Spinal cord (tissue), 9 donors: ENCODE measurements at regions not wholly inside any gene's neighbourhood (a gene's known extent, or its start where the extent isn't known, plus 50 kb on each side); places are given as distances from the start of the nearest gene placed in this dataset.
"Not testable (repeated sequence)": the region's sequence is repeated elsewhere in the genome, so short reads cannot be mapped to it uniquely, and the experiment has no call there.

ENCODE experiments used
- DNase-seq, 6 donors: peaks; one replicate each; pipeline versions ENCODE4 v3.0.0 to v3.0.0-alpha.2; 2013 to 2015; ENCODE audit warnings: low spot score in 6 of 6, low read depth in 4 of 6
- H3K27ac ChIP-seq: one replicate; pipeline ENCODE4 v1.5.1; 2013; ENCODE audit warnings: low read depth, low read length, control low read depth
- H3K27me3 ChIP-seq: one replicate; pipeline ENCODE4 v1.6.1; 2013; ENCODE audit warnings: low read length; ENCODE audit not compliant: control insufficient read depth, insufficient read depth
- H3K36me3 ChIP-seq: one replicate; pipeline ENCODE4 v1.6.1; 2013; ENCODE audit warnings: low read length; ENCODE audit not compliant: control insufficient read depth, insufficient read depth
- H3K4me1 ChIP-seq: one replicate; pipeline ENCODE4 v1.6.1; 2013; ENCODE audit warnings: low read length; ENCODE audit not compliant: control insufficient read depth, insufficient read depth
- H3K4me3 ChIP-seq: one replicate; pipeline ENCODE4 v1.5.1; 2013; ENCODE audit warnings: low read depth, low read length, control low read depth
- H3K9me3 ChIP-seq: one replicate; pipeline ENCODE4 v1.6.1; 2013; ENCODE audit warnings: low read length; ENCODE audit not compliant: control insufficient read depth, insufficient read depth
- WGBS: methylation state at CpG from one replicate; pipeline ENCODE4 v1.1.5; 2013; ENCODE audit warnings: missing lambda C conversion rate; ENCODE audit not compliant: insufficient coverage; 5-methylcytosine and 5-hydroxymethylcytosine counted together
- donor health status: healthy.

DNA sequence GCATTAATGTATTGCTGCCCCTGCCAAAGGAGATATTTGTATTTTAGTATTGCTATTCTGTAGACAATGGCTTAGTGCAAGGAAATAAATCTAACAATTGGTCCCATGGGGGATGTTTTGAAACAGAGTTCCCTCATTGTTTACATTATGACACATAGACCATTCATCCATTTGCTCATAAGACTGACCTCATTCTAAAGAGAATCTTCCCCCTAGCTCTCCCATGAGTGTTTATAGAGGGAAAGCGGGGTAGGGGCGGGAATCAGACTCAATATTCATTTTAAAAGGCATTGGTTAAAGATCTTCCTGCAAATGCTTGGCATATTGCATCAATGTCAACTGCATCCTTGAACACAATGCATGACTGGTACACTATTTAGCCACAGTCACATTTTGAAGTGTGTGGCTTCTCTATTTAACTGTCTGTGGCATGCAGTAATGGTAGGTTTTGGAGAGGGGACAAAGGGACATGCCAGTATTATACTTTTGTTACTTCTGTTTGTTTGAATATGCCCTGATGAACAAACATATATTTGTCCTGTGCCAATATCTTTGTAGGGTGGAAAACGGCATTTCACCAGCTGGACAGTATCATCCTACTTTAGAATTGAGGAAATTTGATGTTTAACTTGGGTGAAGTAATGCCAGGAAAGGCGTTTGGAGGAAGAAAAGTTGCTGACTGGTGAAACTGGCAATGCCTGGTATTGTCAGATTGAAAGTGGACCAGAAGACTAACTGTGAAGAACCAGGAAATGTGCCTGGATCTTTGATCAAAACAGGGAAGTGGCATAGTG, 84.1 kb upstream of the MEGF10 start:
- no peak overlapping the region for H3K27ac ChIP-seq
- H3K36me3 ChIP-seq: no peaks in the 10 kb centered on the region
- H3K4me3 ChIP-seq: no peak overlapping the region
- no peaks in the 10 kb centered on the region for H3K27me3 ChIP-seq
- peak in 2 of 6 donors; percentile 33 to 62 for DNase-seq
- 64% methylated on average over 2 of the region's 4 CpGs for WGBS
- H3K4me1 ChIP-seq: no peaks in the 10 kb centered on the region
- H3K9me3 ChIP-seq: no peaks in the 10 kb centered on the region

DNA sequence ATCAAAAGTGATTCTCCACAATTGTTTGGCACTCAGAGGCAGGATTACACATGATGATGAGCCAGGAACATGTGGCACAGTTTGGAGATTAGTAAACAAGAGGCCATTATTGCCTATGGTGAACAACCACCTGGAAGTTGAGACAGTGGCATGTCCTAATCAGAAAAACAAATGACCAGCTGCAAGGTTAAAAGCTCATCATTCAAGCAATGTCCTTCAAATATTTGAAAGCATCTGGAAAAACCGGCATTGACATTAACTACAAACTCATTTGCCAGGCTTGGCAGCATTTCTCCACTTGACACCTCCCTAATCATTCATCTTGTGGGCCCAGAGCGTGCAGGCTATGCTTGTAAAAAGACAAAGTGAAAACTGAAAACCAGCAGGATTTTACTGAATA, 80.6 kb upstream of the MEGF10 start:
- H3K27me3 ChIP-seq: no peaks in the 10 kb centered on the region
- H3K36me3 ChIP-seq: no peaks in the 10 kb centered on the region
- peak in 2 of 6 donors; percentile 21 to 77 for DNase-seq
- no peaks in the 10 kb centered on the region for H3K9me3 ChIP-seq
- H3K27ac ChIP-seq: no peak overlapping the region
- no peak overlapping the region for H3K4me3 ChIP-seq
- H3K4me1 ChIP-seq: no peaks in the 10 kb centered on the region
- WGBS: 36% methylated on average over 2 of the region's 2 CpGs

DNA sequence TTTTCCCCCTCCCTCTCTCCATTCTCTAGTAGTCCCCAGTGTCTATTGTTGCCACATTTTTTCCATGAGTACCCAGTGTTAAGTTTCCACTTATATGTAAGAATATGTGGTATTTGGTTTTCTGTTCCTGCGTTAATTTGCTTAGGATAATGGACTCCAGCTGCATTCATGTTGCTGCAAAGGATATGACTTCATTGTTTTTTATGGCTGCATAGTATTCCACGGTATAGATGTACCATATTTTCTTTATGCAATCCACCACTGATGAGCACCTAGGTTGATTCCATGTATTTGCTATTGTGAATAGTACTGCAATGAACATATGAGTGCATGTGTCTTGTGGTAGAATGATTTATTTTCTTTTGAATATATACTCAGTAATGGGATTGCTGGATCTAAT, 77.4 kb upstream of the MEGF10 start:
- Histone ChIP-seq H3K27me3 (no peaks in the 10 kb centered on the region), H3K4me3 (no peak overlapping the region), H3K9me3 (no peaks in the 10 kb centered on the region), H3K27ac (no peak overlapping the region), H3K4me1 (no peaks in the 10 kb centered on the region), H3K36me3 (no peaks in the 10 kb centered on the region)
- no CpG with 5 or more reads among the region's 2 CpGs for WGBS
- DNase-seq: no peak

DNA sequence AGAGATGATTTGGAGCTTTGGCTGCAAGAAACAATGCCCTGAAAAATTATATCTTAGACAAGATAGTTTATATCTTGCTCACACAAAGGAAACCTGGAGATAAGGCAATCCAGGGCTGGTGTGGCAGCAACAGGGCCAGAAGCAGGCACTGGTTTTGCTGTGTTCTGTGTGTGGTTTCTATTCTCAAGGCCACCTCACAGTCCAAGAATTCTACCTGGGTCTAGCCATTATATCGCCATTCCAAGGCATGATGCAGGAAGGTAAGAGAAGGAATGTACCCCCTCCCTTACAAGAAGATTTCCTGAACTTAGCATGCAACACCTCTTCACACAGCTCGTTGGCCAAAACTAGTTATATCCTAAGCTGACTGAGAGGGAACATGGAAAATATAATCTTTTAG, 74.5 kb upstream of the MEGF10 start:
- H3K27ac ChIP-seq: no peak overlapping the region
- no peak overlapping the region for H3K4me3 ChIP-seq
- no peaks in the 10 kb centered on the region for H3K4me1 ChIP-seq
- H3K27me3 ChIP-seq: no peaks in the 10 kb centered on the region
- WGBS: no CpG with 5 or more reads among the region's 2 CpGs
- no peak for DNase-seq
- no peaks in the 10 kb centered on the region for H3K36me3 ChIP-seq
- no peaks in the 10 kb centered on the region for H3K9me3 ChIP-seq

DNA sequence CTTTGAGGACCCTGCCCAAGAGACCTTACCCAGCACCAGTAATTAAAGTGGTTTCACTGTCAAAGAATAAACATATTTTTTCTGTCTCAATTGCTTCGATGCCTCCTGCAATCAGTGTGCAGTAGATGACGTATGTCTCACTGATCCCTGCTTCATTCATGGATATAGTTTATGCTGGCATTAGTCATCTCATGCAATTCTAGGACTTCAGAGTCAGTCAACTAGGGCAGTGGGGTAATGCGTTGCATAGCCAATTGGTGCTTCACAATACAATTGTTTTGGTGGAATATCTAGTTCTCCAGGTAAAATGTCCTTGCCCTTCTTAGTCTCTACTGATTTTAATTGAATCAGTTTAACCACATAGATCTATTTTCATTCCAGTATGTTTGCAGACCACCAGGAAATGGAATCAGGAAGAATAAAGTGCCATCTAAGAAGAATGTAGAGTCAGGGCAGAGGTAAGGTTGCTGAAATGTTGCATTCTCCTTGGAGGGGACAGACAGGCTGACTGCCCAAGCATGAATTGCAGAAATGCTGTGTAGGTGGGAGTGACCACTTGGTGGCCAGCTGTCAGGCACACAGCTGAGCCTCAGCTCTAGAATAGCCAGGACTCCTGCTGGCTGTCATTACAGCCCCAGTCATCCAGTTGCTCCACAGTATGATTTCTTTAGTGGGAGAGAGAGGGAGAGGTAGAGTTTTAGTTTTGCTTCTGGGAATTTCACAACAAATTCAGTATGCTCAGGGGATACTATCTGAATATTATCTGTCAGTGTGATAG, 73.5 kb upstream of the MEGF10 start:
- WGBS: no CpG with 5 or more reads among the region's 3 CpGs
- no peak for DNase-seq
- no peaks in the 10 kb centered on the region for H3K4me1 ChIP-seq
- no peak overlapping the region for H3K27ac ChIP-seq
- H3K4me3 ChIP-seq: no peak overlapping the region
- no peaks in the 10 kb centered on the region for H3K9me3 ChIP-seq
- H3K27me3 ChIP-seq: no peaks in the 10 kb centered on the region
- H3K36me3 ChIP-seq: no peaks in the 10 kb centered on the region

DNA sequence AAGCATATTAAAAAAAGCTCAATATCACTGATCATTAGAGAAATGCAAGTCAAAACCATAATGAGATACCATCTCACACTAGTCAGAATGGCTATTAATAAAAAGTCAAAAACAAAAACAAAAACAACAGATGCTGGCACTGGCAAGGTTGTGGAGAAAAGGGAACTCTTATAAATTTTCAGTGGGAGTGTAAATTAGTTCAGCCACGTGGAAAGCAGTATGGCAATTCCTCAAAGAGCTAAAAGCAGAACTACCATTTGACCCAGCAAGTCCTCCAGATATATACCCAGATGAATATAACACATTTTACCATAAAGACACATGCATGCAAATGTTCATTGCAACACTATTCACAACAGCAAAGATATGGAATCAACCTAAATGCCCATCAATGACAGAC, 68.7 kb upstream of the MEGF10 start:
- not testable (repeated sequence) for H3K27me3 ChIP-seq, DNase-seq, H3K4me1 ChIP-seq, H3K4me3 ChIP-seq, H3K27ac ChIP-seq, H3K36me3 ChIP-seq, H3K9me3 ChIP-seq
- WGBS: no CpG with 5 or more reads among the region's 1 CpG

DNA sequence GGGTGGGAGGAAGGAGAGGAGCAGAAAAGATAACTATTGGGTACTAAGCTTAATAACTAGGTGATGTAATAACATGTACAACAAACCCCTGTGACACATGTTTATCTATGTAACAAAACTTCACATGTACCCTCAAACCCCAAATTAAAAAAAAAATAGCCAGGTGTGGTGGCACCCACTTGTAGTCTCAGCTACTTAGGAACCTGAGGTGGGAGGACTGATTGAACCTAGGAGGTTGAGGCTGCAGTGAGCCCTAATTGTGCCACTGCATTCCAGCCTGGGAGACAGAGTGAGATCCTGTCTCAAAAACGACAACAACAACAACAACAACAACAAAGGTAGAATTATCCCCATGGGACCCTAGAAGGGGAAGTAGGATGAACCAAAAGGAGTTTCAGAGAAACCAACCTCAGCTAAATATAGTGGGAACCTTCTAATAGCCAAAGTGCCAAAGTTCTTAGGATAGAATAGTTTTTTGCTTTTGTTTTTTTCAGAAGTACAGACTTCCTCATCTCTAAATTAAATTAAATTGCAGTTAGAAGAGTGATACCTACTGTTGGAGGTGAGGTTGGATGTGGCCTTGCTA, 67.9 kb upstream of the MEGF10 start:
- H3K4me3 ChIP-seq, H3K27me3 ChIP-seq, H3K36me3 ChIP-seq, H3K9me3 ChIP-seq, H3K4me1 ChIP-seq, H3K27ac ChIP-seq, DNase-seq: not testable (repeated sequence)
- WGBS: no CpG with 5 or more reads among the region's 1 CpG

DNA sequence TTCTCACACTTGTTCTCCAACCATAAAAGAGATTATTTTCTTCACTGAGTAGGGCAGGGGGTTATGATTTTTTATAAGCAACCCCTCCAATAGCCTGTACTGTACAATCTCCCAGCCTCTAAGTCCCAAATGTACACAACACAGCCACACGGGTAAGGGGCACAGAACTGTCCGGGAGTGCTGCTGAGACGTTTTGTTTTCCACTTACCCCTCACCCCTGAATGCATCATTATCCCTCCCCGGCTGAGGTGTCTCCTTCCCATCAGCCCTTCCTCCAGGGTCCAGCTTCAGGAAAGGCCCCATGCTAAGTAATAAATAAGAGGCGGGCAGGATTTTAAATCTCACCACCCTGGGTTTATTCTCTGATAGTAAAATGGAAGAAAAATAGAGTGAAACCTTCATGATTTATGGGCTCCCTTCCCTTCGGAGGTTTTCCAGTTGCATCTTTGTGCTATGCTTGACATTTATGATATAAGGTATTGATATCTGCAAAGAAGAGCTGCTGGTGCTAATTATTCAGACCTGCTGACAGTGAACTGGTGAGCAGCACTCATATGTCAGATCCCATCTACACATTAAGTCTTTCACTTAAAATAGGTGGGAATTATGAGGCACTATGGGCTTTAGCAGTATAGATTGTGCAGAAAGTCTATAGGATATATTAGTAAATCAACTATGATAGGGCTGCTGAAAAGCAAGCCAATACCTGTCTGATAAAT, 67.2 kb upstream of the MEGF10 start:
- no peaks in the 10 kb centered on the region for H3K4me1 ChIP-seq
- WGBS: 53% methylated on average over 4 of the region's 6 CpGs
- H3K4me3 ChIP-seq: no peak overlapping the region
- no peaks in the 10 kb centered on the region for H3K9me3 ChIP-seq
- no peak overlapping the region for H3K27ac ChIP-seq
- no peaks in the 10 kb centered on the region for H3K27me3 ChIP-seq
- DNase-seq: peak in 1 of 6 donors; percentile 51
- no peaks in the 10 kb centered on the region for H3K36me3 ChIP-seq

DNA sequence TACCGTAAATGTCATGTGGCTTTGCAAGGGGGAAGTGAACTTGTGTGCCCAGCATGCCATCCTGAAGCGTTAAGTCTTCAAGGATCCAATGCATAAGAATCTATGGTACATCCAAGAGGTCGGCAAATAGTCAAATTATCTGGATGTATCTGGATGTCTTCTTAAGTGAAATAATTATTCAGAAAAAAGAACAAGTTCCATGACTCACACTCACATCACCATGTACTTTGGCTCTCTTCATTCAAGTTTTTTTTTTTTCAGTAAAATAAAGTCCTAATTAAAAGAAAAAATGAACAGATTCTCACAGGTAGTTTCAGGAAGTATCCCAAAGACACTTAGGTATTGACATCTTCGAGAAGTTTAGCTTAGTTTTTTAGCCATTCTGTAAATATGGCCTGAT, 62.7 kb upstream of the MEGF10 start:
- Histone ChIP-seq H3K27me3 (no peaks in the 10 kb centered on the region), H3K4me1 (peaks cover 12% of the 10 kb centered on the region), H3K9me3 (no peaks in the 10 kb centered on the region), H3K36me3 (no peaks in the 10 kb centered on the region), H3K27ac (no peak overlapping the region), H3K4me3 (no peak overlapping the region)
- no peak for DNase-seq
- 100% methylated on average over 2 of the region's 4 CpGs for WGBS
